ENCODE measurements at regions not wholly inside any gene's neighbourhood (a gene's known extent, or its start where the extent isn't known, plus 50 kb on each side); places are given as distances from the start of the nearest gene placed in this dataset.

GRCh38 chr1:60672449-60672848 is 409.9 kb upstream of the NFIA start:
- Histone ChIP-seq H3K9me3 (ENCODE audit: insufficient read depth, low read length) (no peaks in the 10 kb centered on the region), H4K20me1 (ENCODE audit: insufficient read depth, low read length) (no peaks in the 10 kb centered on the region), H3K36me3 (replicated peaks; ENCODE audit: low read depth, low read length) (no peaks in the 10 kb centered on the region), H3K27me3 (ENCODE audit: low read depth, low read length) (no peaks in the 10 kb centered on the region), H3K27ac (ENCODE audit: low read length) (no peak overlapping the region), H3K4me3 (ENCODE audit: low read length) (no peak overlapping the region), H3K79me2 (ENCODE audit: low read length) (no peaks in the 10 kb centered on the region), H3K4me1 (ENCODE audit: low read length) (no peaks in the 10 kb centered on the region), H3K9ac (ENCODE audit: low read length) (no peak overlapping the region), H2AFZ (ENCODE audit: low read depth, low read length) (no peak overlapping the region), H3K4me2 (ENCODE audit: low read length) (no peak overlapping the region)
- no peak for TF ChIP-seq EZH2phosphoT487 (IDR thresholded peaks at IDR 0.05; ENCODE audit: low read depth)
- no peak for TF ChIP-seq CTCF (IDR thresholded peaks at IDR 0.05; ENCODE audit: low read depth, low read length)

- Histone ChIP-seq H3K9ac (ENCODE audit: low read length) (no peak overlapping the region), H3K4me3 (ENCODE audit: low read length) (no peak overlapping the region), H3K36me3 (replicated peaks; ENCODE audit: low read depth, low read length) (no peaks in the 10 kb centered on the region), H3K4me2 (ENCODE audit: low read length) (no peak overlapping the region), H4K20me1 (ENCODE audit: insufficient read depth, low read length) (no peaks in the 10 kb centered on the region), H3K27me3 (ENCODE audit: low read depth, low read length) (no peaks in the 10 kb centered on the region), H3K79me2 (ENCODE audit: low read length) (no peaks in the 10 kb centered on the region), H2AFZ (ENCODE audit: low read depth, low read length) (no peak overlapping the region), H3K27ac (ENCODE audit: low read length) (no peak overlapping the region), H3K4me1 (ENCODE audit: low read length) (no peaks in the 10 kb centered on the region), H3K9me3 (ENCODE audit: insufficient read depth, low read length) (no peaks in the 10 kb centered on the region)
- no peak for TF ChIP-seq CTCF (IDR thresholded peaks at IDR 0.05; ENCODE audit: low read depth, low read length)
- TF ChIP-seq EZH2phosphoT487 (IDR thresholded peaks at IDR 0.05; ENCODE audit: low read depth) = no peak
Observed at GRCh38 chr1:60670302-60670701, 412.1 kb upstream of the NFIA start.

DNA sequence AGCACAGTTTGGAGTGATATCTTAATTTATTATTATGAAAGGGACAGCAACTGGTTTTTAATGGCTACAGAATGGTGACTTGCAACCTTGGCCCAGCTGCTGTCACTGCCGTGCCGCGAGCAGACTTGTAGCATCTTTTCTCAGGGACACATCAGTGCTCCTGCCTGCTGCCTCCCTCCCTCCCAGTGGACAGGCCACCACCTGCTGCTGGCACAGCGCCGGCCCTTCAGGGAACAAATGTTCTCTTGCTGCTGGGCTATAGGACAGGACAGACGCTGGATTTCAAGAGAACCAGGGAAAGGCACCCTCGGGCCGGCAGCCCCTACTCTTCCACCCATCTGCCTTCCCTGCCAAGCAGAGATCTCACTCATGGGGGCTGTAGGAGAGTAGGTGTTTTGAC is 413.8 kb upstream of the NFIA start:
- H3K4me1 ChIP-seq (ENCODE audit: low read length) = no peaks in the 10 kb centered on the region

GRCh38 chr1:60665311-60665710 is 417.1 kb upstream of the NFIA start:
- Histone ChIP-seq H3K9me3 (ENCODE audit: insufficient read depth, low read length) (no peaks in the 10 kb centered on the region), H3K4me1 (ENCODE audit: low read length) (no peaks in the 10 kb centered on the region), H4K20me1 (ENCODE audit: insufficient read depth, low read length) (no peaks in the 10 kb centered on the region), H3K4me2 (ENCODE audit: low read length) (no peak overlapping the region), H2AFZ (ENCODE audit: low read depth, low read length) (no peak overlapping the region), H3K27ac (ENCODE audit: low read length) (no peak overlapping the region), H3K4me3 (ENCODE audit: low read length) (no peak overlapping the region), H3K9ac (ENCODE audit: low read length) (no peak overlapping the region), H3K36me3 (replicated peaks; ENCODE audit: low read depth, low read length) (no peaks in the 10 kb centered on the region), H3K79me2 (ENCODE audit: low read length) (no peaks in the 10 kb centered on the region), H3K27me3 (ENCODE audit: low read depth, low read length) (no peaks in the 10 kb centered on the region)
- TF ChIP-seq EZH2phosphoT487 (IDR thresholded peaks at IDR 0.05; ENCODE audit: low read depth) = no peak

More for the DNA sequence above, 413.8 kb upstream of the NFIA start:
- H3K9me3 ChIP-seq (ENCODE audit: insufficient read depth, low read length) = no peaks in the 10 kb centered on the region
- no peaks in the 10 kb centered on the region for H3K27me3 ChIP-seq (ENCODE audit: low read depth, low read length)
- no peak overlapping the region for H3K27ac ChIP-seq (ENCODE audit: low read length)
- no peak overlapping the region for H3K4me2 ChIP-seq (ENCODE audit: low read length)
- H2AFZ ChIP-seq (ENCODE audit: low read depth, low read length) = no peak overlapping the region
- no peaks in the 10 kb centered on the region for H3K79me2 ChIP-seq (ENCODE audit: low read length)
- no peak overlapping the region for H3K4me3 ChIP-seq (ENCODE audit: low read length)
- TF ChIP-seq CTCF (IDR thresholded peaks at IDR 0.05; ENCODE audit: low read depth, low read length) = no peak
- no peak for TF ChIP-seq EZH2phosphoT487 (IDR thresholded peaks at IDR 0.05; ENCODE audit: low read depth)
- H3K9ac ChIP-seq (ENCODE audit: low read length) = no peak overlapping the region
- no peaks in the 10 kb centered on the region for H4K20me1 ChIP-seq (ENCODE audit: insufficient read depth, low read length)
- H3K36me3 ChIP-seq (replicated peaks; ENCODE audit: low read depth, low read length) = no peaks in the 10 kb centered on the region

Data from OCI-LY3 (cell line).